Thymus (tissue), 11 donors: ENCODE measurements at regions not wholly inside any gene's neighbourhood (a gene's known extent, or its start where the extent isn't known, plus 50 kb on each side); places are given as distances from the start of the nearest gene placed in this dataset.

Experiments
- DNase-seq, 9 donors: peaks; one replicate each; pipeline ENCODE4 v3.0.0-alpha.2; 2013; ENCODE audit warnings: low spot score in 9 of 9, low read depth in 6 of 9, missing footprints in 1 of 9
- H3K27ac ChIP-seq, 2 donors: one replicate each; pipeline ENCODE4 v1.5.1; 2013; ENCODE audit warnings: control low read depth in 1 of 2, low read depth in 1 of 2, low read length in 1 of 2, mild to moderate bottlenecking in 1 of 2, moderate library complexity in 1 of 2
- H3K27me3 ChIP-seq, 2 donors: one replicate each; pipeline ENCODE4 v1.5.1; 2013; ENCODE audit warnings: low read length in 1 of 2; ENCODE audit not compliant: control insufficient read depth in 2 of 2, insufficient read depth in 1 of 2
- H3K36me3 ChIP-seq, 2 donors: one replicate each; pipeline ENCODE4 v1.5.1; 2013; ENCODE audit warnings: low read length in 1 of 2, mild to moderate bottlenecking in 1 of 2, moderate library complexity in 1 of 2; ENCODE audit not compliant: control insufficient read depth in 2 of 2, insufficient read depth in 2 of 2
- H3K4me1 ChIP-seq, 2 donors: one replicate each; pipeline ENCODE4 v1.5.1; 2013; ENCODE audit warnings: low read length in 2 of 2; ENCODE audit not compliant: control insufficient read depth in 2 of 2, insufficient read depth in 2 of 2
- H3K4me3 ChIP-seq, 2 donors: one replicate each; pipeline ENCODE4 v1.5.1; 2013; ENCODE audit warnings: low read length in 2 of 2, control low read depth in 1 of 2, mild to moderate bottlenecking in 1 of 2
- H3K9me3 ChIP-seq, 2 donors: one replicate each; pipeline ENCODE4 v1.5.1; 2013; ENCODE audit warnings: low read length in 1 of 2, mild to moderate bottlenecking in 1 of 2; ENCODE audit not compliant: control insufficient read depth in 2 of 2, insufficient read depth in 1 of 2
- WGBS: extraction: QIAGEN DNeasy Blood & Tissue Kit; methylation state at CpG from one replicate; pipeline ENCODE4 v1.1.7; 2013; 5-methylcytosine and 5-hydroxymethylcytosine counted together
- donor health status: healthy.

- H3K36me3 ChIP-seq, result no peaks in the 10 kb centered on the region
- H3K27me3 ChIP-seq, result no peaks in the 10 kb centered on the region
- no peak for DNase-seq
- WGBS, result 83% methylated on average over 4 of the region's 4 CpGs
- H3K4me1 ChIP-seq, result no peaks in the 10 kb centered on the region
- H3K27ac ChIP-seq, result no peak overlapping the region
- no peak overlapping the region for H3K4me3 ChIP-seq
- no peaks in the 10 kb centered on the region for H3K9me3 ChIP-seq
These were observed 278.7 kb upstream of the KLHL29 start for GRCh38 chr2:23106242-23106785.

- Histone ChIP-seq H3K4me3 (no peak overlapping the region), H3K36me3 (no peaks in the 10 kb centered on the region), H3K27me3 (no peaks in the 10 kb centered on the region), H3K9me3 (no peaks in the 10 kb centered on the region), H3K27ac (no peak overlapping the region), H3K4me1 (no peaks in the 10 kb centered on the region)
- no peak for DNase-seq
- 90% methylated on average over 4 of the region's 4 CpGs for WGBS
These were observed 277.5 kb upstream of the KLHL29 start for GRCh38 chr2:23107327-23107941.

GRCh38 chr2:23111263-23111662, 273.7 kb upstream of the KLHL29 start:
- Histone ChIP-seq H3K4me3 (no peak overlapping the region), H3K36me3 (no peaks in the 10 kb centered on the region), H3K27ac (no peak overlapping the region), H3K27me3 (no peaks in the 10 kb centered on the region), H3K9me3 (no peaks in the 10 kb centered on the region), H3K4me1 (no peaks in the 10 kb centered on the region)
- DNase-seq, result no peak
- WGBS, result 67% methylated on average over 2 of the region's 2 CpGs

GRCh38 chr2:23112517-23112916, 272.5 kb upstream of the KLHL29 start:
- Histone ChIP-seq H3K4me1 (no peaks in the 10 kb centered on the region), H3K4me3 (no peak overlapping the region), H3K36me3 (no peaks in the 10 kb centered on the region), H3K27me3 (no peaks in the 10 kb centered on the region), H3K9me3 (no peaks in the 10 kb centered on the region), H3K27ac (no peak overlapping the region)
- 96% methylated on average over 6 of the region's 6 CpGs for WGBS
- DNase-seq, result no peak

GRCh38 chr2:23114299-23114698, 270.7 kb upstream of the KLHL29 start:
- no peaks in the 10 kb centered on the region for H3K36me3 ChIP-seq

GRCh38 chr2:23118313-23118712, 266.7 kb upstream of the KLHL29 start:
- 94% methylated on average over 9 of the region's 9 CpGs for WGBS
- no peak for DNase-seq

More at GRCh38 chr2:23114299-23114698, 270.7 kb upstream of the KLHL29 start:
- no peak for DNase-seq
- WGBS, result 76% methylated on average over 1 of the region's 1 CpG
- Histone ChIP-seq H3K27me3 (no peaks in the 10 kb centered on the region), H3K4me3 (no peak overlapping the region), H3K9me3 (peaks cover 0 to 5% of the 10 kb centered on the region in 2 donors), H3K27ac (no peak overlapping the region), H3K4me1 (no peaks in the 10 kb centered on the region)

GRCh38 chr2:23118894-23119293, 266.1 kb upstream of the KLHL29 start:
- H3K36me3 ChIP-seq, result no peaks in the 10 kb centered on the region
- 96% methylated on average over 11 of the region's 11 CpGs for WGBS
- H3K27ac ChIP-seq, result no peak overlapping the region
- DNase-seq, result no peak
- H3K27me3 ChIP-seq, result no peaks in the 10 kb centered on the region
- no peaks in the 10 kb centered on the region for H3K4me1 ChIP-seq
- H3K4me3 ChIP-seq, result no peak overlapping the region
- H3K9me3 ChIP-seq, result peaks cover 0 to 5% of the 10 kb centered on the region in 2 donors

More at GRCh38 chr2:23118313-23118712, 266.7 kb upstream of the KLHL29 start:
- Histone ChIP-seq H3K27ac (no peak overlapping the region), H3K4me3 (no peak overlapping the region), H3K9me3 (peaks cover 0 to 5% of the 10 kb centered on the region in 2 donors), H3K27me3 (no peaks in the 10 kb centered on the region), H3K4me1 (no peaks in the 10 kb centered on the region), H3K36me3 (no peaks in the 10 kb centered on the region)

- H3K27ac ChIP-seq, result no peak overlapping the region
- H3K27me3 ChIP-seq, result no peaks in the 10 kb centered on the region
- DNase-seq, result no peak
- H3K4me3 ChIP-seq, result no peak overlapping the region
- H3K36me3 ChIP-seq, result no peaks in the 10 kb centered on the region
- 90% methylated on average over 4 of the region's 4 CpGs for WGBS
- H3K9me3 ChIP-seq, result peaks cover 0 to 5% of the 10 kb centered on the region in 2 donors
- H3K4me1 ChIP-seq, result no peaks in the 10 kb centered on the region
These were observed 264.8 kb upstream of the KLHL29 start for GRCh38 chr2:23120161-23120560.

GRCh38 chr2:23121968-23122648, 262.9 kb upstream of the KLHL29 start:
- H3K4me1 ChIP-seq, result no peaks in the 10 kb centered on the region
- no peaks in the 10 kb centered on the region for H3K36me3 ChIP-seq
- no peak overlapping the region for H3K4me3 ChIP-seq
- no peaks in the 10 kb centered on the region for H3K27me3 ChIP-seq
- H3K9me3 ChIP-seq, result peaks cover 0 to 5% of the 10 kb centered on the region in 2 donors
- no peak for DNase-seq
- WGBS, result 91% methylated on average over 4 of the region's 4 CpGs
- no peak overlapping the region for H3K27ac ChIP-seq
